Spleen (tissue), 7 donors: ENCODE measurements at regions not wholly inside any gene's neighbourhood (a gene's known extent, or its start where the extent isn't known, plus 50 kb on each side); places are given as distances from the start of the nearest gene placed in this dataset.

Experiments used
- POLR2A ChIP-seq, 3 donors: fragments of 450-650 bp; IDR thresholded peaks; one replicate each; pipeline ENCODE4 v1.5.1; 2017; ENCODE audit warnings: antibody characterized with exemption in 3 of 3, mild to moderate bottlenecking in 1 of 3
- TF ChIP-seq, protein P1 (sequence below), 11 experiments: fragments of 200-600 bp in 7 of 11; fragments of 450-650 bp in 4 of 11; sonication (generic) in 4 of 11; IDR thresholded peaks in 8 of 11; conservative IDR thresholded peaks in 3 of 11; 1 replicate in 7 of 11; 2 replicates in 4 of 11; pipeline versions ENCODE4 v1.4.0 to v1.8.0; 2016 to 2021; ENCODE audit warnings: antibody characterized with exemption in 11 of 11, inconsistent platforms in 4 of 11, mild to moderate bottlenecking in 1 of 11
- donor health status: DM: no; HTN: no; CAD: no; lungs with moderate emphysema.
- donor health status: DM: no; HTN: no; CAD: no.
- donor health status: DM: no; HTN: no; CAD: no.

DNA sequence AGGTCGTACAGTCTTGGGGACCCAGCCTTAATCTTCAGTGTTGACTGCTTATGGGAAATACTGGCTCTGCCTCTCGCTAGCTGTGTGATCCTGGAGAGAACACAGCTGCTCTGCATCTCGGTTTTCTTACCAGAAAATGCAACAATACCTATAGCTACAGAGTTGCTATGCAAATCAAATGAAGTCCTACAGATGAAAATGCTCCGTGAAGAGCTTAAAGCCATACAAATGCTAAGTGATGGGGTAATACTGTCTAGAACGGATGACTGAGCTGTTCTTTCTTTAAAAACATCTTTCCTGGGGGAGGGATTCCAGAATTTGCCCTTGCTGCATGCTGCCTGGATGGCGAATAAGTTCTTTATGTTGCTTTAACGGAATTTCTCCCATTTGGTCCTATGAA, 132.0 kb downstream of the ZBTB18 start:
- TF ChIP-seq POLR2A (IDR thresholded peaks at IDR 0.05): no peak
- TF ChIP-seq, protein P1, sequence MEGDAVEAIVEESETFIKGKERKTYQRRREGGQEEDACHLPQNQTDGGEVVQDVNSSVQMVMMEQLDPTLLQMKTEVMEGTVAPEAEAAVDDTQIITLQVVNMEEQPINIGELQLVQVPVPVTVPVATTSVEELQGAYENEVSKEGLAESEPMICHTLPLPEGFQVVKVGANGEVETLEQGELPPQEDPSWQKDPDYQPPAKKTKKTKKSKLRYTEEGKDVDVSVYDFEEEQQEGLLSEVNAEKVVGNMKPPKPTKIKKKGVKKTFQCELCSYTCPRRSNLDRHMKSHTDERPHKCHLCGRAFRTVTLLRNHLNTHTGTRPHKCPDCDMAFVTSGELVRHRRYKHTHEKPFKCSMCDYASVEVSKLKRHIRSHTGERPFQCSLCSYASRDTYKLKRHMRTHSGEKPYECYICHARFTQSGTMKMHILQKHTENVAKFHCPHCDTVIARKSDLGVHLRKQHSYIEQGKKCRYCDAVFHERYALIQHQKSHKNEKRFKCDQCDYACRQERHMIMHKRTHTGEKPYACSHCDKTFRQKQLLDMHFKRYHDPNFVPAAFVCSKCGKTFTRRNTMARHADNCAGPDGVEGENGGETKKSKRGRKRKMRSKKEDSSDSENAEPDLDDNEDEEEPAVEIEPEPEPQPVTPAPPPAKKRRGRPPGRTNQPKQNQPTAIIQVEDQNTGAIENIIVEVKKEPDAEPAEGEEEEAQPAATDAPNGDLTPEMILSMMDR (IDR thresholded peaks at IDR 0.05 in 8 of 11, conservative IDR thresholded peaks at IDR 0.05 in 3 of 11): no peak
